Fibroblast of villous mesenchyme (primary cell): ENCODE measurements at regions not wholly inside any gene's neighbourhood (a gene's known extent, or its start where the extent isn't known, plus 50 kb on each side); places are given as distances from the start of the nearest gene placed in this dataset.

Experiments
- DNase-seq: peaks from one replicate; pipeline ENCODE4 v3.0.0-alpha.2; 2010; ENCODE audit warnings: low read depth
- H3K4me3 ChIP-seq: 2 replicates; pipeline ENCODE4 v1.5.1; 2011; ENCODE audit warnings: low read depth, mild to moderate bottlenecking, low read length
- TF ChIP-seq, protein P1 (sequence below): IDR thresholded peaks from 2 replicates; pipeline ENCODE4 v1.5.1; 2012; ENCODE audit warnings: low read depth, mild to moderate bottlenecking, low read length; ENCODE audit not compliant: insufficient read depth

DNA sequence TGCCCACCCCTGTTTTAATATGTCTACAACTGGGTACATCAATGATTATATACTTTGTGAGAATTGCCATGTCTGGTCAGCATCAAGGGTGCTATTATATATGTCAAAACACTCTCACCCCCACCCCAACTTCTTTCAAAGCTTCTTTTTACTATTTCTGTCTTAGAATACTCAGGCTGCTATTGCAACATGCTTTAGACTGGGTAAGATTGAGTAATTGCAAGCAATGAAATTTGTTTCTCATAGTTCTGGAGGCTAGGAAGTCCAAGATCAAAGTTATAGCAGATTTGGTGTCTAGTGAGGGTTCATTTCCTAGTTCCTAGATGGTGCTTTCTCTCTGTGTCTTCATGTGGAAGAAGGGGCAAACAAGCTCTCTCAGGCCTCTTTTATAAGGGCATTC lies 100.5 kb upstream of the KCNK1 start:
- TF ChIP-seq, protein P1, sequence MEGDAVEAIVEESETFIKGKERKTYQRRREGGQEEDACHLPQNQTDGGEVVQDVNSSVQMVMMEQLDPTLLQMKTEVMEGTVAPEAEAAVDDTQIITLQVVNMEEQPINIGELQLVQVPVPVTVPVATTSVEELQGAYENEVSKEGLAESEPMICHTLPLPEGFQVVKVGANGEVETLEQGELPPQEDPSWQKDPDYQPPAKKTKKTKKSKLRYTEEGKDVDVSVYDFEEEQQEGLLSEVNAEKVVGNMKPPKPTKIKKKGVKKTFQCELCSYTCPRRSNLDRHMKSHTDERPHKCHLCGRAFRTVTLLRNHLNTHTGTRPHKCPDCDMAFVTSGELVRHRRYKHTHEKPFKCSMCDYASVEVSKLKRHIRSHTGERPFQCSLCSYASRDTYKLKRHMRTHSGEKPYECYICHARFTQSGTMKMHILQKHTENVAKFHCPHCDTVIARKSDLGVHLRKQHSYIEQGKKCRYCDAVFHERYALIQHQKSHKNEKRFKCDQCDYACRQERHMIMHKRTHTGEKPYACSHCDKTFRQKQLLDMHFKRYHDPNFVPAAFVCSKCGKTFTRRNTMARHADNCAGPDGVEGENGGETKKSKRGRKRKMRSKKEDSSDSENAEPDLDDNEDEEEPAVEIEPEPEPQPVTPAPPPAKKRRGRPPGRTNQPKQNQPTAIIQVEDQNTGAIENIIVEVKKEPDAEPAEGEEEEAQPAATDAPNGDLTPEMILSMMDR, result no peak
- H3K4me3 ChIP-seq, result no peak overlapping the region
- peak; percentile 17 for DNase-seq

DNA sequence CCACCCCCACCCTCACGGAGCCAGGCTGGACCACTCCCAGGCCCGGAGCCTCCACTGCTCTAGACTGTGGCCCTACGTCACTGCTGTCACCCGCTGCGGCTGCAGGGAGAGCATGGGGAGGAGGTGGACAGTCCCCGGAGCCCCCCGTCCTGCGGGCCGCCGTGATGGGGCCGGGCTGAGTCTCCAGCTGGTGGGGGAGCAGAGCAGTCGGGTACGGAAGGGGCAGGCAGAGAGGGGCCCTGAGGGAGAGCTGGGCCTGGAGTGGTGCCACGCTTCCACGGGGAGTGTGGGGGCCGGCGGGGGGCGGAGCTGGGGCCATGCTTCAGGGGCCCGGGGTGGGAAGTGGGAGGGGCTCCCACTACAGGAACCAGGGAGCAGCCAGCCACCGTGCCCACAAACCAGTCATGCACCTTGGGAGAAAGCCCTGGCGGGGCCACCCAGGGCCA lies 98.9 kb upstream of the KCNK1 start:
- TF ChIP-seq, protein P1, result no peak

DNA sequence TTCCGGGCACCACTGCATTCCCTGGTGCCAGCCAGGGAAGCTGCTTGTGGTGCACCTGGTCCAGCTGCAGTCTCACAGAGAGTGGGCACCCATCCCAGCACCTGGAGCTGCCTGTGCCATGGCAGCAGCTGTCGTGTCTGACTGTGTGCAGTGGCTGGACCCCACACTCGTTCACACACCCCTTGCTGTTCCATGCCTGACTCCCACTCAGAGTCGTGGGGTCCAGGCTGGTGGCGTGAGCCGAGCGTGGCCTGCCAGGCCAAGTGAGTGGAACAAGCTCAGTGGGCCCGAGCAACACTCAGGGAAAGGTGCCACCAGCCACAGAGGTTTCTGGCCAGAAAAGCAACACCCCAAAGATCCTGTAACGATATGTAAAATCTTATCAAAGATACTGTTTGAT lies 97.2 kb upstream of the KCNK1 start:
- DNase-seq, result no peak
- H3K4me3 ChIP-seq, result no peak overlapping the region
- TF ChIP-seq, protein P1, result no peak

More for the DNA sequence above, 98.9 kb upstream of the KCNK1 start:
- no peak for DNase-seq
- no peak overlapping the region for H3K4me3 ChIP-seq

DNA sequence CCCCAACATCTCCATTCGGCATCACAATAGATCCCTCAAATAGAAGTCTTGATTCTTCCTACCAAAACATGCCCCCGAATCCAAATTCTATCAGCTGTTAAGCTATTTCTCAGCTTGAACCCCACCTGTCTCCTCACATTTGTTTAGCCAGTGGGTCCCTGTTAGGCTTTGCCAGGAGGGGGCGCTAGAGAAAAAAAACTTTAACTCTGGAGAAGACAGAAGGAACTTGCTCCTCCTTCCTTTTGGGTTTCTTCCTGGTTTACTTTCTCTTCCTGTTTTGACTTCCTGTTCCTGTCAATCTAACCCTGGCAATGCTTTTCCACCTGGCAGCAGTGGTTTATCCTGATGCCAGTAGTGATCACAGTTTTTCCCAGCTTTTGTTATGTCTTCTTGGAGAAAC lies 95.6 kb upstream of the KCNK1 start:
- DNase-seq, result peak; percentile 25
- no peak overlapping the region for H3K4me3 ChIP-seq
- TF ChIP-seq, protein P1, result peak; percentile 54

DNA sequence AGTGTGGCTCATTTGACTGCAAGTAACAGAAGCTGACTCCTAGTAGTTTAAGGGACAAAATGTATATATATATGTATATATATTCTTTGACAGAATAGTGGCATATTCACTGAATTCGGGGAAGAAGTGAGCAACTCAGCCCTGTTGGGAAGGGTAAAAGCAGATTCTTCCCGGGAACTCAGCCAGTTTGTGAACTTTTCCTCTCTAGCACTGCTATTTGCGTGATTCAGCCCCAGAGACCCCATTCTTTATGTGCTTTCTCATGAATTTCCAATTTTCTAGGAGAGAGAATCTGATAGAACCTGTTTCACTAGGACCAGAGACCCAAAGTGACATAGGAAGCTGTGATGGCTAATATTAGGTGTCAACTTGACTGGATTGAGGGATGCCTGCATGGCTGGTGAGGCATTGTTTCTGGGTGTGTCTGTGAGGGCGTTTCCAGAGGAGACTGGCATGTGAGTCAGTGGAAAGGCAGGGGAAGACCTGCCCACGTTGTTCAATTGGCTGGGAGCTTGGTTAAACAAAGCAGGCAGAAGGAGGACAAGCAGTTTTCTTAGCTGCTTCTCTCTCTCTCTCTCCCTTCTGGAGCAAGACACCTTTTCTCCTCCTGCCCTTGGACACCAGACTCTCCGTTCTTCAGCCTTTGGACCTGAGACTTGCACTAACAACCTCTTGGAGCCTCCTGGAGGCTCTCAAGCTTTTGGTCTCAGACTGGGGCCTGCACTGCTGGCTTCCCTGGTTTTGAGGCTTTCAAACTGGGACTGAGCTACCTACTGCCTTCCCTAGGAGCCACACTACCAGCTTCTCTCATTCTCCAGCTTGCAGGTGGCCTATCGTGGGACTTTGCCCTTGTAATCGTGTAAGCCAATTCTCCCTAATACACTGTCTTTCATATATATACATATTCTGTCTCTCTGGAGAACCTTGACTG lies 93.4 kb upstream of the KCNK1 start:
- H3K4me3 ChIP-seq, result no peak overlapping the region
- no peak for DNase-seq
- TF ChIP-seq, protein P1, result no peak

DNA sequence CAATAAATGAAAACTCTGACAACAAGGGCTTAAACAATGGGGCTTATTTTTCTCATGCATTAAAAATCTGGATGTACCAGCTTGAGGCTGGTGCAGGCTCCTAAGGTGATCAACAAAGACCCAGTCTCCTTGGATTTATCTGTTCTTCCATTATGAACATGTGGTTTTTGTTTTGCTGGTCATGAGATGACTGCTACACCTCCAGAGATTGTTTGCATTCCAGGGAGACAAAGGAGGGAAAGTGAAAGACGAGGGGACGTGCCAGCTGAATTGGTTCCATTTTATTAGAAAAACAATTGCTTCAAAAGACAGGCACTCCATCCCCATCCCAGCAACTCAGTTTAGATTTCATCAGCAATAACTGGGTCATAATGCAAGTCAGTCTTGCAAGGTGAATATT lies 90.9 kb upstream of the KCNK1 start:
- TF ChIP-seq, protein P1, result no peak
- DNase-seq, result no peak
- H3K4me3 ChIP-seq, result no peak overlapping the region

DNA sequence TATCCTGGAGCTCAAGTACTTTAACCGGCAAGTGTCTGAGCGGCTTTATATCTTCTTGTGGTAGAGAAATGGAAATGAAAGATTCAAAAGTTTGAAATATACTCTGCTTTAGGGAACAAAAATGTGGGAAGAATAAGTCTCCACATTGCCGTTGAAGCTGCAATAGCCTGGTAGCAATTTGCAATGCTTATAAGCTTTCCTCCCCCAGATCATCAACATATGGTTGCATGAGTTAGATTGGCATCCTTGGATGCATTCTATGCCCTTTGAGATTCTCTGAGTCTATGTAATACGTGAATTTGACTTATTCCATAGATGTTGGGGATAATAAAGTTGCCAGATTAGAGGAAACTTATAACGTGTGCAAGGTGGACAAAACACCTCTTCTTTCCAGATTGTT lies 86.1 kb upstream of the KCNK1 start:
- DNase-seq, result no peak
- TF ChIP-seq, protein P1, result no peak
- H3K4me3 ChIP-seq, result no peak overlapping the region
